ENCODE measurements at regions not wholly inside any gene's neighbourhood (a gene's known extent, or its start where the extent isn't known, plus 50 kb on each side); places are given as distances from the start of the nearest gene placed in this dataset.

GRCh38 chr17:77807051-77807745 lies 151.3 kb upstream of the TNRC6C start:
- DNase-seq, result no peak
- no peak overlapping the region for H3K4me3 Mint-ChIP-seq
- peaks cover 50% of the 10 kb centered on the region for H3K27me3 Mint-ChIP-seq (ENCODE audit: low read depth, poor library complexity)
- no peaks in the 10 kb centered on the region for H3K36me3 Mint-ChIP-seq (ENCODE audit: low read depth)
- no peak overlapping the region for H3K27ac Mint-ChIP-seq
- H3K9me3 Mint-ChIP-seq, result no peaks in the 10 kb centered on the region
- H3K4me1 Mint-ChIP-seq, result peaks cover 31% of the 10 kb centered on the region
- no peak for TF ChIP-seq CTCF (IDR thresholded peaks at IDR 0.05)

- Mint-ChIP-seq H3K9me3 (no peaks in the 10 kb centered on the region), H3K36me3 (ENCODE audit: low read depth) (no peaks in the 10 kb centered on the region), H3K27ac (no peak overlapping the region), H3K27me3 (ENCODE audit: low read depth, poor library complexity) (peaks cover 52% of the 10 kb centered on the region), H3K4me1 (peaks cover 24% of the 10 kb centered on the region), H3K4me3 (no peak overlapping the region)
- TF ChIP-seq CTCF (IDR thresholded peaks at IDR 0.05), result no peak
- no peak for DNase-seq
Measured at GRCh38 chr17:77807746-77808441, 150.6 kb upstream of the TNRC6C start.

- Mint-ChIP-seq H3K4me3 (no peak overlapping the region), H3K36me3 (ENCODE audit: low read depth) (no peaks in the 10 kb centered on the region), H3K27ac (no peak overlapping the region), H3K4me1 (peaks cover 14% of the 10 kb centered on the region), H3K9me3 (no peaks in the 10 kb centered on the region), H3K27me3 (ENCODE audit: low read depth, poor library complexity) (peaks cover 52% of the 10 kb centered on the region)
- TF ChIP-seq CTCF (IDR thresholded peaks at IDR 0.05), result no peak
- no peak for DNase-seq
Measured at GRCh38 chr17:77808686-77809425, 149.6 kb upstream of the TNRC6C start.

- no peak for TF ChIP-seq CTCF (IDR thresholded peaks at IDR 0.05)
- Mint-ChIP-seq H3K4me1 (peaks cover 4% of the 10 kb centered on the region), H3K9me3 (no peaks in the 10 kb centered on the region), H3K36me3 (ENCODE audit: low read depth) (no peaks in the 10 kb centered on the region), H3K27me3 (ENCODE audit: low read depth, poor library complexity) (peaks cover 46% of the 10 kb centered on the region), H3K4me3 (no peak overlapping the region), H3K27ac (no peak overlapping the region)
- no peak for DNase-seq
Measured at GRCh38 chr17:77809814-77810213, 148.7 kb upstream of the TNRC6C start.

- TF ChIP-seq CTCF (IDR thresholded peaks at IDR 0.05), result no peak
- Mint-ChIP-seq H3K4me1 (peaks cover 1% of the 10 kb centered on the region), H3K9me3 (no peaks in the 10 kb centered on the region), H3K27ac (no peak overlapping the region), H3K4me3 (no peak overlapping the region), H3K36me3 (ENCODE audit: low read depth) (no peaks in the 10 kb centered on the region), H3K27me3 (ENCODE audit: low read depth, poor library complexity) (peaks cover 40% of the 10 kb centered on the region)
- DNase-seq, result no peak
Measured at GRCh38 chr17:77810536-77810935, 148.0 kb upstream of the TNRC6C start.
